ENCODE measurements at regions not wholly inside any gene's neighbourhood (a gene's known extent, or its start where the extent isn't known, plus 50 kb on each side); places are given as distances from the start of the nearest gene placed in this dataset.

GRCh38 chr11:113634940-113635575 is 71.0 kb downstream of the TMPRSS5 start (continued):
- no peak for TF ChIP-seq CTCF (IDR thresholded peaks at IDR 0.05 in 2 of 3, conservative IDR thresholded peaks at IDR 0.05 in 1 of 3; ENCODE audit: insufficient read depth in 2 of 3, low read depth in 1 of 3, low read length in 3 of 3)
- TF ChIP-seq CCNT2 (IDR thresholded peaks at IDR 0.05; ENCODE audit: borderline replicate concordance, extremely low read depth, insufficient read length, low read depth, low read length) = peak; percentile 46
- no peak for TF ChIP-seq HMG20A (CRISPR knock-in tag; conservative IDR thresholded peaks at IDR 0.05)
- no peak for TF ChIP-seq ZNF79 (CRISPR knock-in tag; IDR thresholded peaks at IDR 0.05; ENCODE audit: low read depth)
- no peak for TF ChIP-seq POLR2A (conservative IDR thresholded peaks at IDR 0.05)
- TF ChIP-seq PHF8 (IDR thresholded peaks at IDR 0.05; ENCODE audit: borderline replicate concordance, low read length) = no peak
- no peak for TF ChIP-seq RFX5 (IDR thresholded peaks at IDR 0.05; ENCODE audit: low read depth, low read length)
- TF ChIP-seq ADNP (tag; IDR thresholded peaks at IDR 0.05) = no peak
- no peak for TF ChIP-seq ZNF561 (CRISPR knock-in tag; conservative IDR thresholded peaks at IDR 0.05)
- no peak for TF ChIP-seq ZNF318 (IDR thresholded peaks at IDR 0.05; ENCODE audit: borderline replicate concordance in 1 of 2, low read depth in 1 of 2)
- TF ChIP-seq THRA (IDR thresholded peaks at IDR 0.05) = no peak

All from K562 (cell line).